ENCODE measurements at regions not wholly inside any gene's neighbourhood (a gene's known extent, or its start where the extent isn't known, plus 50 kb on each side); places are given as distances from the start of the nearest gene placed in this dataset.
"Not testable (repeated sequence)": the region's sequence is repeated elsewhere in the genome, so short reads cannot be mapped to it uniquely, and the experiment has no call there.

GRCh38 chr10:107516349-107516748 lies 351.8 kb upstream of the SORCS1 start:
- Histone ChIP-seq H3K9me3 (ENCODE audit: severe bottlenecking) (no peaks in the 10 kb centered on the region), H3K27me3 (ENCODE audit: insufficient read depth, poor library complexity, severe bottlenecking) (no peaks in the 10 kb centered on the region), H3K36me3 (ENCODE audit: low read depth) (no peaks in the 10 kb centered on the region), H3K27ac (ENCODE audit: poor library complexity, severe bottlenecking) (no peak overlapping the region), H3K4me1 (ENCODE audit: insufficient read depth, poor library complexity, severe bottlenecking) (no peaks in the 10 kb centered on the region), H3K4me3 (ENCODE audit: severe bottlenecking) (no peak overlapping the region)
- no peak for TF ChIP-seq CTCF (IDR thresholded peaks at IDR 0.05; ENCODE audit: poor library complexity, severe bottlenecking)
- DNase-seq (ENCODE audit: low spot score) = no peak
- ATAC-seq (ENCODE audit: low read depth) = no peak

GRCh38 chr10:107504011-107504410 lies 339.5 kb upstream of the SORCS1 start:
- H3K4me1 ChIP-seq (ENCODE audit: insufficient read depth, poor library complexity, severe bottlenecking); H3K4me3 ChIP-seq (ENCODE audit: severe bottlenecking); H3K27ac ChIP-seq (ENCODE audit: poor library complexity, severe bottlenecking); H3K36me3 ChIP-seq (ENCODE audit: low read depth); H3K27me3 ChIP-seq (ENCODE audit: insufficient read depth, poor library complexity, severe bottlenecking); H3K9me3 ChIP-seq (ENCODE audit: severe bottlenecking); ATAC-seq (ENCODE audit: low read depth); DNase-seq (ENCODE audit: low spot score): not testable (repeated sequence)

- no peak for DNase-seq (ENCODE audit: low spot score)
- H3K9me3 ChIP-seq (ENCODE audit: severe bottlenecking) = peaks cover 2% of the 10 kb centered on the region
- H3K36me3 ChIP-seq (ENCODE audit: low read depth) = no peaks in the 10 kb centered on the region
- H3K4me1 ChIP-seq (ENCODE audit: insufficient read depth, poor library complexity, severe bottlenecking) = no peaks in the 10 kb centered on the region
- no peak overlapping the region for H3K4me3 ChIP-seq (ENCODE audit: severe bottlenecking)
- no peak for ATAC-seq (ENCODE audit: low read depth)
- no peaks in the 10 kb centered on the region for H3K27me3 ChIP-seq (ENCODE audit: insufficient read depth, poor library complexity, severe bottlenecking)
- TF ChIP-seq CTCF (IDR thresholded peaks at IDR 0.05; ENCODE audit: poor library complexity, severe bottlenecking) = no peak
- no peak overlapping the region for H3K27ac ChIP-seq (ENCODE audit: poor library complexity, severe bottlenecking)
Observed at GRCh38 chr10:107502229-107502985, 337.9 kb upstream of the SORCS1 start.

GRCh38 chr10:107498983-107499382 lies 334.5 kb upstream of the SORCS1 start:
- Histone ChIP-seq H3K27ac (ENCODE audit: poor library complexity, severe bottlenecking) (no peak overlapping the region), H3K27me3 (ENCODE audit: insufficient read depth, poor library complexity, severe bottlenecking) (no peaks in the 10 kb centered on the region), H3K9me3 (ENCODE audit: severe bottlenecking) (no peaks in the 10 kb centered on the region), H3K36me3 (ENCODE audit: low read depth) (no peaks in the 10 kb centered on the region), H3K4me3 (ENCODE audit: severe bottlenecking) (no peak overlapping the region), H3K4me1 (ENCODE audit: insufficient read depth, poor library complexity, severe bottlenecking) (no peaks in the 10 kb centered on the region)
- ATAC-seq (ENCODE audit: low read depth) = no peak
- no peak for DNase-seq (ENCODE audit: low spot score)
- no peak for TF ChIP-seq CTCF (IDR thresholded peaks at IDR 0.05; ENCODE audit: poor library complexity, severe bottlenecking)

- ATAC-seq (ENCODE audit: low read depth) (no peak), DNase-seq (ENCODE audit: low spot score) (no peak)
Observed at GRCh38 chr10:107497024-107497423, 332.5 kb upstream of the SORCS1 start.

More at GRCh38 chr10:107497024-107497423, 332.5 kb upstream of the SORCS1 start:
- Histone ChIP-seq H3K27me3 (ENCODE audit: insufficient read depth, poor library complexity, severe bottlenecking) (no peaks in the 10 kb centered on the region), H3K4me3 (ENCODE audit: severe bottlenecking) (no peak overlapping the region), H3K4me1 (ENCODE audit: insufficient read depth, poor library complexity, severe bottlenecking) (no peaks in the 10 kb centered on the region), H3K9me3 (ENCODE audit: severe bottlenecking) (no peaks in the 10 kb centered on the region), H3K36me3 (ENCODE audit: low read depth) (no peaks in the 10 kb centered on the region), H3K27ac (ENCODE audit: poor library complexity, severe bottlenecking) (no peak overlapping the region)
- no peak for TF ChIP-seq CTCF (IDR thresholded peaks at IDR 0.05; ENCODE audit: poor library complexity, severe bottlenecking)
